Smooth muscle cell (in vitro differentiated cells): ENCODE measurements at regions not wholly inside any gene's neighbourhood (a gene's known extent, or its start where the extent isn't known, plus 50 kb on each side); places are given as distances from the start of the nearest gene placed in this dataset.

ENCODE experiments used
- DNase-seq: peaks from one replicate; lab custom pipeline; 2025; ENCODE audit not compliant: unreplicated experiment; lab: John Stamatoyannopoulos, UW
- H2AFZ ChIP-seq: fragments of 200-600 bp; sonication (generic); 2 replicates; pipeline ENCODE4 v1.6.0; 2016; ENCODE audit warnings: antibody characterized with exemption, low read depth, mild to moderate bottlenecking
- H3F3A ChIP-seq: fragments of 200-600 bp; sonication (generic); 2 replicates; pipeline ENCODE4 v1.6.0; 2017; ENCODE audit warnings: antibody characterized with exemption, low read depth
- H3K27ac ChIP-seq: fragments of 200-600 bp; sonication (generic); 2 replicates; pipeline ENCODE4 v1.5.1; 2016; ENCODE audit warnings: low read depth, mild to moderate bottlenecking
- H3K27me3 ChIP-seq: fragments of 200-600 bp; sonication (generic); 2 replicates; pipeline ENCODE4 v1.6.1; 2016; ENCODE audit warnings: low read depth, mild to moderate bottlenecking
- H3K36me3 ChIP-seq: fragments of 200-600 bp; sonication (generic); 2 replicates; pipeline ENCODE4 v1.5.1; 2016; ENCODE audit warnings: low read depth
- H3K4me1 ChIP-seq: fragments of 200-600 bp; sonication (generic); 2 replicates; pipeline ENCODE4 v1.5.1; 2016; ENCODE audit warnings: low read depth
- H3K4me2 ChIP-seq: fragments of 200-600 bp; sonication (generic); 2 replicates; pipeline ENCODE4 v1.6.0; 2016; ENCODE audit warnings: mild to moderate bottlenecking
- H3K4me3 ChIP-seq: fragments of 200-600 bp; sonication (generic); 2 replicates; pipeline ENCODE4 v1.5.1; 2016; ENCODE audit warnings: mild to moderate bottlenecking
- H3K79me2 ChIP-seq: fragments of 200-600 bp; sonication (generic); 2 replicates; pipeline ENCODE4 v1.6.0; 2016; ENCODE audit warnings: low read depth, mild to moderate bottlenecking
- H3K9ac ChIP-seq: fragments of 200-600 bp; sonication (generic); 2 replicates; pipeline ENCODE4 v1.6.0; 2016; ENCODE audit warnings: low read depth
- H3K9me3 ChIP-seq: fragments of 200-600 bp; sonication (generic); replicated peaks from 2 replicates; pipeline ENCODE4 v1.5.1; 2016; ENCODE audit warnings: low read depth
- H4K20me1 ChIP-seq: fragments of 200-600 bp; sonication (generic); 2 replicates; pipeline ENCODE4 v1.6.0; 2016; ENCODE audit warnings: low read depth
- WGBS: methylation state at CpG from one replicate; pipeline ENCODE4 v1.1.7; 2016; ENCODE audit warnings: low lambda C conversion rate; 5-methylcytosine and 5-hydroxymethylcytosine counted together
- TF ChIP-seq, protein P1 (sequence below): fragments of 200-600 bp; sonication (generic); IDR thresholded peaks from 2 replicates; pipeline ENCODE4 v1.5.1; 2017; ENCODE audit warnings: borderline replicate concordance, mild to moderate bottlenecking, antibody characterized with exemption; ENCODE audit not compliant: insufficient read depth, poor library complexity, severe bottlenecking

DNA sequence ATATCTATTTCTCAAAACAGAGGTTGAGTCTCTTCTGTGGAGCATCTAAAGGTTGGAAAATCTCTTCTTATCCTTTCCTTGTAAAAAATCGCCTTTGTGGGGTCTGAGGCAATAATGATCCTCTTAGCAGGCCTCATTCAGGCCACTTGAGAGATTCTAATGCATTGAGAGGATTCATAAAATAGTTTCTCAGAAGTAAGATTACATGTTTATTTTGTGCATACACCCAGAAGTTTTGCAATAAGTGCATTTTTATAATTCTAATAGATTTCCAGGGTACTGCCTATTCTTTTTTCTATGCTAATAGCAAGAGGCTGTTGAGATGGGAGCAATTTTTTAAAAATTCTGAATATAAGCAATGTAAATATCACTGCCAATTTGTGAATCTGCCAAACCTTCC is 342.2 kb upstream of the KLF12 start:
- Histone ChIP-seq H3K36me3 (no peaks in the 10 kb centered on the region), H3K9ac (no peak overlapping the region), H3K27me3 (no peaks in the 10 kb centered on the region), H4K20me1 (no peaks in the 10 kb centered on the region), H3K4me1 (no peaks in the 10 kb centered on the region), H3K4me3 (no peak overlapping the region), H3F3A (no peaks in the 10 kb centered on the region), H3K79me2 (no peaks in the 10 kb centered on the region), H2AFZ (no peak overlapping the region), H3K9me3 (no peaks in the 10 kb centered on the region), H3K4me2 (no peak overlapping the region), H3K27ac (no peak overlapping the region)
- TF ChIP-seq, protein P1, sequence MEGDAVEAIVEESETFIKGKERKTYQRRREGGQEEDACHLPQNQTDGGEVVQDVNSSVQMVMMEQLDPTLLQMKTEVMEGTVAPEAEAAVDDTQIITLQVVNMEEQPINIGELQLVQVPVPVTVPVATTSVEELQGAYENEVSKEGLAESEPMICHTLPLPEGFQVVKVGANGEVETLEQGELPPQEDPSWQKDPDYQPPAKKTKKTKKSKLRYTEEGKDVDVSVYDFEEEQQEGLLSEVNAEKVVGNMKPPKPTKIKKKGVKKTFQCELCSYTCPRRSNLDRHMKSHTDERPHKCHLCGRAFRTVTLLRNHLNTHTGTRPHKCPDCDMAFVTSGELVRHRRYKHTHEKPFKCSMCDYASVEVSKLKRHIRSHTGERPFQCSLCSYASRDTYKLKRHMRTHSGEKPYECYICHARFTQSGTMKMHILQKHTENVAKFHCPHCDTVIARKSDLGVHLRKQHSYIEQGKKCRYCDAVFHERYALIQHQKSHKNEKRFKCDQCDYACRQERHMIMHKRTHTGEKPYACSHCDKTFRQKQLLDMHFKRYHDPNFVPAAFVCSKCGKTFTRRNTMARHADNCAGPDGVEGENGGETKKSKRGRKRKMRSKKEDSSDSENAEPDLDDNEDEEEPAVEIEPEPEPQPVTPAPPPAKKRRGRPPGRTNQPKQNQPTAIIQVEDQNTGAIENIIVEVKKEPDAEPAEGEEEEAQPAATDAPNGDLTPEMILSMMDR, result no peak
- WGBS, result 68% methylated on average over 1 of the region's 1 CpG
- DNase-seq, result no peak

DNA sequence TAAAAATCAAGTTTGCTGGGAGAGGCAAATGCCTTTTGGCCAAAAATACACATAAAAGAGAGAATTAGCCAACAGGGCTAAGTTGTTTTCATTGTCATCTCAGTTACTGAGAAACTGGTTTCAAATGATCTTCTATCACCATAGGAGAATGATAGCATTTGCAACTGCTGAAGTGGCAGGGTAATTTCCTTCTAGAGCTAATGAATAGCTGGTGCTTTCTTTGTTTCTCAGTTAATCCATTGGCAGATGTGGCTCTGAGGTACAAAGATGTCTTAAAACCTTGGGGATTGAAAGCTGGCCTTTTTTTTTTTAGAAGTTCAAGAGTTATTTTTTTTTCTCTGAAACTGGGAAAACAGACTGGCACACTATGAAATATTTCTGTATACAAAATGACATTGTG is 332.7 kb upstream of the KLF12 start:
- no peak overlapping the region for H2AFZ ChIP-seq
- no peaks in the 10 kb centered on the region for H3K27me3 ChIP-seq
- H3K9ac ChIP-seq, result no peak overlapping the region
- no peaks in the 10 kb centered on the region for H3K9me3 ChIP-seq
- no peak overlapping the region for H3K4me3 ChIP-seq
- no peak overlapping the region for H3K27ac ChIP-seq
- TF ChIP-seq, protein P1, result no peak
- no peaks in the 10 kb centered on the region for H3F3A ChIP-seq
- H4K20me1 ChIP-seq, result no peaks in the 10 kb centered on the region
- no peak overlapping the region for H3K4me2 ChIP-seq
- no peak for DNase-seq
- H3K36me3 ChIP-seq, result no peaks in the 10 kb centered on the region
- no peaks in the 10 kb centered on the region for H3K79me2 ChIP-seq
- peaks cover 8% of the 10 kb centered on the region for H3K4me1 ChIP-seq

DNA sequence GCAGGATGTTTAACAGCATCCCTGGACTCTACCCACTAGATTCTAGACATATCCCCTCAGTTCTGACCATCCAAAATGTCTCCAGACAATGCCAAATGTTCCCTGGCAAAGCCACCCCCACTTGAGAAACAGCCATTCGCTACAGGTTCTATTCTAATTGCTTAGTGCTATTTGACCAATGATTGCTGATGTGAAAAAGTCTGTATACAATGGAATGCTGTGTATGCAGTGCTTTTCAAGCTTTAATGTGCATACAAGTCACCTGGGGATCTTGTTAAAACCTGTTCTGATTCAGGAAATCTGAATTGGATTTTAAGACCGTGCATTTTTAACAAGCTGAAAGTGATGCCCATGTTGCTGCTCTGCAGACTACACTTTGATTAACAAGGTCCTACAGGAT is 331.8 kb upstream of the KLF12 start:
- no peak overlapping the region for H3K4me3 ChIP-seq
- 86% methylated on average over 2 of the region's 2 CpGs for WGBS

DNA sequence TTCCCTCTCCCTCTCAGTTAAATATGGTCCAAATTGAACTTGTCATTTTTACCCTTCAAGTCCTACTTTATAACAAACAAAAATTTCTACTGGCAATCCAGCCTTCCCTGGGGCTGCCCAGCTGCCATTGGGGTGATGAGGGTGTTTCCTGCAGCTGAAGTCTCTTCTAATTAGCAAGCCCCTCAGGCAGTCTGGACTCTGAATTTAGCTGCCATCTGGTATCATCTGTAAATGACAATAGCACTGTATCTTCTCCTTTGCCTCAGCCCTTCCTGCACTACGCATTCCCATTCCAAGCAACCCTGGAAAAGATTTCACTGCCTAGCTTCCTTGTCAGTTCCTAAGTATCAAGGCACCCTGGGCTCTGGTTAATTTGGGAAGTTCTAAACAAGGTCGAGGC is 331.1 kb upstream of the KLF12 start:
- TF ChIP-seq, protein P1, result no peak
- Histone ChIP-seq H3K9me3 (no peaks in the 10 kb centered on the region), H3K4me2 (no peak overlapping the region), H3F3A (no peaks in the 10 kb centered on the region), H3K27me3 (no peaks in the 10 kb centered on the region), H4K20me1 (no peaks in the 10 kb centered on the region), H2AFZ (no peak overlapping the region), H3K27ac (no peak overlapping the region), H3K4me1 (peaks cover 8% of the 10 kb centered on the region), H3K4me3 (no peak overlapping the region), H3K9ac (no peak overlapping the region), H3K79me2 (no peaks in the 10 kb centered on the region), H3K36me3 (no peaks in the 10 kb centered on the region)
- WGBS, result 77% methylated on average over 2 of the region's 2 CpGs
- DNase-seq, result no peak

More for the DNA sequence above, 331.8 kb upstream of the KLF12 start:
- no peak overlapping the region for H3K4me2 ChIP-seq
- no peaks in the 10 kb centered on the region for H3K27me3 ChIP-seq
- H3K9me3 ChIP-seq, result no peaks in the 10 kb centered on the region
- H2AFZ ChIP-seq, result no peak overlapping the region
- H3K4me1 ChIP-seq, result peaks cover 8% of the 10 kb centered on the region
- no peaks in the 10 kb centered on the region for H4K20me1 ChIP-seq
- no peaks in the 10 kb centered on the region for H3K79me2 ChIP-seq
- DNase-seq, result no peak
- H3K36me3 ChIP-seq, result no peaks in the 10 kb centered on the region
- H3F3A ChIP-seq, result no peaks in the 10 kb centered on the region
- no peak overlapping the region for H3K27ac ChIP-seq
- TF ChIP-seq, protein P1, result no peak
- no peak overlapping the region for H3K9ac ChIP-seq
